Endodermal cell (in vitro differentiated cells): ENCODE measurements at regions not wholly inside any gene's neighbourhood (a gene's known extent, or its start where the extent isn't known, plus 50 kb on each side); places are given as distances from the start of the nearest gene placed in this dataset.

Experiments
- DNase-seq: peaks from one replicate; pipeline ENCODE4 v3.0.0-alpha.2; 2017
- H3K27ac ChIP-seq: 2 replicates; pipeline ENCODE4 v1.5.1; 2013; ENCODE audit warnings: mild to moderate bottlenecking, low read depth, low read length, moderate library complexity
- H3K27me3 ChIP-seq: 2 replicates; pipeline ENCODE4 v1.6.1; 2013; ENCODE audit warnings: mild to moderate bottlenecking, low read length, moderate library complexity; ENCODE audit not compliant: insufficient read depth, control insufficient read depth, poor library complexity, severe bottlenecking
- H3K36me3 ChIP-seq: 2 replicates; pipeline ENCODE4 v1.7.0; 2013; ENCODE audit warnings: mild to moderate bottlenecking, low read length, moderate library complexity; ENCODE audit not compliant: control insufficient read depth, insufficient read depth
- H3K4me1 ChIP-seq: one replicate; pipeline ENCODE4 v1.7.0; 2013; ENCODE audit warnings: low read length; ENCODE audit not compliant: control insufficient read depth, insufficient read depth
- H3K4me3 ChIP-seq: 2 replicates; pipeline ENCODE4 v1.5.1; 2013; ENCODE audit warnings: mild to moderate bottlenecking, low read length, moderate library complexity
- H3K9ac ChIP-seq: 2 replicates; pipeline ENCODE4 v1.6.1; 2013; ENCODE audit warnings: mild to moderate bottlenecking, low read length, moderate library complexity; ENCODE audit not compliant: poor library complexity, severe bottlenecking; ENCODE audit errors: extremely low read depth
- H3K9me3 ChIP-seq: 2 replicates; pipeline ENCODE4 v1.6.1; 2013; ENCODE audit warnings: mild to moderate bottlenecking, low read length, moderate library complexity; ENCODE audit not compliant: control insufficient read depth
- H3K27ac Mint-ChIP-seq: 2 replicates; pipeline ENCODE4 v1.8.0; 2020; ENCODE audit warnings: mixed read lengths
- H3K27me3 Mint-ChIP-seq: 2 replicates; pipeline ENCODE4 v1.8.0; 2021; ENCODE audit warnings: mild to moderate bottlenecking, mixed read lengths; ENCODE audit not compliant: insufficient read depth
- H3K36me3 Mint-ChIP-seq: 2 replicates; pipeline ENCODE4 v1.8.0; 2020; ENCODE audit warnings: low read depth, mixed read lengths
- H3K4me1 Mint-ChIP-seq: 2 replicates; pipeline ENCODE4 v1.8.0; 2020; ENCODE audit warnings: mixed read lengths
- H3K4me3 Mint-ChIP-seq: 2 replicates; pipeline ENCODE4 v1.8.0; 2020; ENCODE audit warnings: mild to moderate bottlenecking, moderate library complexity, mixed read lengths
- H3K9me3 Mint-ChIP-seq: 2 replicates; pipeline ENCODE4 v1.8.0; 2020; ENCODE audit warnings: mild to moderate bottlenecking, mixed read lengths
- WGBS, 2 experiments: methylation state at CpG; one replicate each; pipeline versions ENCODE4 v1.1.5 to v1.1.7; 2013; ENCODE audit warnings: missing lambda C conversion rate in 2 of 2, mixed read lengths in 1 of 2; ENCODE audit not compliant: insufficient coverage in 1 of 2, insufficient read length in 1 of 2; 5-methylcytosine and 5-hydroxymethylcytosine counted together
- TF ChIP-seq, protein P1 (sequence below): fragments of 200-600 bp; sonication (generic); conservative IDR thresholded peaks from 2 replicates; pipeline ENCODE4 v1.5.0; 2021; ENCODE audit warnings: antibody characterized with exemption, mild to moderate bottlenecking

GRCh38 chr9:109857336-109857735 is 77.3 kb downstream of the PALM2AKAP2 start:
- Histone ChIP-seq H3K27me3 (peaks cover 20% of the 10 kb centered on the region), H3K27ac (no peak overlapping the region), H3K4me1 (no peaks in the 10 kb centered on the region), H3K9ac (no peak overlapping the region), H3K36me3 (no peaks in the 10 kb centered on the region), H3K4me3 (no peak overlapping the region), H3K9me3 (no peaks in the 10 kb centered on the region)
- DNase-seq: no peak
- Mint-ChIP-seq H3K4me3 (no peak overlapping the region), H3K36me3 (no peaks in the 10 kb centered on the region), H3K9me3 (no peaks in the 10 kb centered on the region), H3K27me3 (peaks cover 19% of the 10 kb centered on the region), H3K27ac (no peak overlapping the region), H3K4me1 (peaks cover 2% of the 10 kb centered on the region)
- 88 to 100% methylated on average over 1 of the region's 1 CpG for WGBS, 2 experiments
- TF ChIP-seq, protein P1, sequence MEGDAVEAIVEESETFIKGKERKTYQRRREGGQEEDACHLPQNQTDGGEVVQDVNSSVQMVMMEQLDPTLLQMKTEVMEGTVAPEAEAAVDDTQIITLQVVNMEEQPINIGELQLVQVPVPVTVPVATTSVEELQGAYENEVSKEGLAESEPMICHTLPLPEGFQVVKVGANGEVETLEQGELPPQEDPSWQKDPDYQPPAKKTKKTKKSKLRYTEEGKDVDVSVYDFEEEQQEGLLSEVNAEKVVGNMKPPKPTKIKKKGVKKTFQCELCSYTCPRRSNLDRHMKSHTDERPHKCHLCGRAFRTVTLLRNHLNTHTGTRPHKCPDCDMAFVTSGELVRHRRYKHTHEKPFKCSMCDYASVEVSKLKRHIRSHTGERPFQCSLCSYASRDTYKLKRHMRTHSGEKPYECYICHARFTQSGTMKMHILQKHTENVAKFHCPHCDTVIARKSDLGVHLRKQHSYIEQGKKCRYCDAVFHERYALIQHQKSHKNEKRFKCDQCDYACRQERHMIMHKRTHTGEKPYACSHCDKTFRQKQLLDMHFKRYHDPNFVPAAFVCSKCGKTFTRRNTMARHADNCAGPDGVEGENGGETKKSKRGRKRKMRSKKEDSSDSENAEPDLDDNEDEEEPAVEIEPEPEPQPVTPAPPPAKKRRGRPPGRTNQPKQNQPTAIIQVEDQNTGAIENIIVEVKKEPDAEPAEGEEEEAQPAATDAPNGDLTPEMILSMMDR: no peak

DNA sequence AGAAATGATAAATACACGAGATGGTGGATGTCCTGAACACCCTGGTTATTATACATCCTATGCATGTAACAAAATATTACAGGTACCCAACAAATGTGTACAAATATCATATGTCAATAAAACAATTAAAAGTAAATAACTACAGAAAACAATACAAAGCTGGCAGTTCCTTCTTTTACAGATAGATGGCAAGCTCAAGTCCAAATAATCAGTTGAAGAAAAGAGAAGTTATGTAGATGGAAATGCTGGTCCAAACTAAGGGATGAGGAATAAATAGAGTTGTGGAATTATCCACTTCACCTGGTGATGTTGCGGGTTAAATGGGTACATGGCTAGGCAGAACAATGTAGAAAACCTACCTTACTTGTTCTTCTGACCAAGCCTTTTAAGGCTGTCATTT is 79.4 kb downstream of the PALM2AKAP2 start:
- no peaks in the 10 kb centered on the region for H3K9me3 ChIP-seq
- Mint-ChIP-seq H3K4me1 (peaks cover 2% of the 10 kb centered on the region), H3K4me3 (no peak overlapping the region), H3K9me3 (no peaks in the 10 kb centered on the region), H3K27ac (no peak overlapping the region), H3K27me3 (peaks cover 7% of the 10 kb centered on the region), H3K36me3 (no peaks in the 10 kb centered on the region)
- TF ChIP-seq, protein P1: peak; percentile 64
- no peak overlapping the region for H3K4me3 ChIP-seq
- no peaks in the 10 kb centered on the region for H3K36me3 ChIP-seq
- WGBS, 2 experiments: 0 to 45% methylated on average over 1 to 2 of the region's 2 CpGs
- H3K9ac ChIP-seq: no peak overlapping the region
- H3K4me1 ChIP-seq: no peaks in the 10 kb centered on the region
- peaks cover 25% of the 10 kb centered on the region for H3K27me3 ChIP-seq
- no peak for DNase-seq
- no peak overlapping the region for H3K27ac ChIP-seq

- Mint-ChIP-seq H3K9me3 (no peaks in the 10 kb centered on the region), H3K4me3 (no peak overlapping the region), H3K4me1 (peaks cover 2% of the 10 kb centered on the region), H3K36me3 (no peaks in the 10 kb centered on the region), H3K27me3 (peaks cover 7% of the 10 kb centered on the region), H3K27ac (no peak overlapping the region)
- peaks cover 25% of the 10 kb centered on the region for H3K27me3 ChIP-seq
- no peaks in the 10 kb centered on the region for H3K4me1 ChIP-seq
- H3K4me3 ChIP-seq: no peak overlapping the region
- H3K27ac ChIP-seq: no peak overlapping the region
- H3K9me3 ChIP-seq: no peaks in the 10 kb centered on the region
- 89 to 100% methylated on average over 2 of the region's 2 CpGs for WGBS, 2 experiments
- H3K9ac ChIP-seq: no peak overlapping the region
- no peaks in the 10 kb centered on the region for H3K36me3 ChIP-seq
- DNase-seq: no peak
- TF ChIP-seq, protein P1: no peak
Measured at GRCh38 chr9:109860521-109860920, 80.5 kb downstream of the PALM2AKAP2 start.
